Adrenal gland (tissue), 9 donors: ENCODE measurements at regions not wholly inside any gene's neighbourhood (a gene's known extent, or its start where the extent isn't known, plus 50 kb on each side); places are given as distances from the start of the nearest gene placed in this dataset.

Source experiments
- DNase-seq, 7 donors: peaks; one replicate each; pipeline ENCODE4 v3.0.0-alpha.2; 2019 to 2020
- H3K27ac ChIP-seq, 5 donors: fragments of 200-600 bp; sonication (generic) in 4 of 5; 1 replicate in 3 of 5; 2 replicates in 2 of 5; pipeline versions ENCODE4 v1.5.1 to v1.8.0; 2016 to 2020; ENCODE audit warnings: mild to moderate bottlenecking in 1 of 5
- H3K27me3 ChIP-seq: fragments of 200-600 bp; 2 replicates; pipeline ENCODE4 v1.8.0; 2021
- H3K36me3 ChIP-seq, 2 donors: fragments of 200-600 bp; replicated peaks in 1 of 2; 1 replicate in 1 of 2; 2 replicates in 1 of 2; pipeline versions ENCODE4 v1.5.1 to v1.8.0; 2018 to 2022
- H3K4me1 ChIP-seq, 2 donors: fragments of 200-600 bp; replicated peaks in 1 of 2; 1 replicate in 1 of 2; 2 replicates in 1 of 2; pipeline versions ENCODE4 v1.5.1 to v1.8.0; 2018 to 2021
- H3K4me3 ChIP-seq, 4 donors: fragments of 200-600 bp; sonication (generic) in 3 of 4; one replicate each; pipeline ENCODE4 v1.5.1; 2016 to 2018
- H3K9me3 ChIP-seq, 3 donors: fragments of 200-600 bp; sonication (generic) in 1 of 3; replicated peaks in 1 of 3; 1 replicate in 2 of 3; 2 replicates in 1 of 3; pipeline versions ENCODE4 v1.5.1 to v1.8.0; 2016 to 2021
- POLR2A ChIP-seq, 2 donors: fragments of 450-650 bp; IDR thresholded peaks; one replicate each; pipeline ENCODE4 v1.6.1; 2017; ENCODE audit warnings: antibody characterized with exemption in 2 of 2, mild to moderate bottlenecking in 2 of 2, moderate library complexity in 1 of 2
- WGBS, 4 donors: extraction: QIAGEN DNeasy Blood & Tissue Kit in 2 of 4; methylation state at CpG; one replicate each; pipeline versions ENCODE4 v1.1.5 to v1.1.7; 2013 to 2017; 5-methylcytosine and 5-hydroxymethylcytosine counted together
- intact Hi-C, 2 donors: fragments of 100-400 bp; cut with DNase I; formaldehyde crosslinking; loops; one replicate each; pipeline versions ENCODE4 v1.14.1 to v1.15.0; 2022 to 2023
- TF ChIP-seq, protein P1 (sequence below), 6 experiments: fragments of 450-650 bp in 4 of 6; fragments of 200-600 bp in 2 of 6; sonication (generic) in 1 of 6; IDR thresholded peaks; 1 replicate in 5 of 6; 2 replicates in 1 of 6; pipeline versions ENCODE4 v1.5.1 to v1.8.0; 2016 to 2021; ENCODE audit warnings: antibody characterized with exemption in 6 of 6, mild to moderate bottlenecking in 2 of 6, moderate library complexity in 1 of 6
- donor health status: healthy with polysubstance abuse.
- donor health status: Bipolar disorder and iron deficiency.
- donor health status: DM: yes; HTN: yes; CAD: no.
- donor health status: DM: no; HTN: no; CAD: no.
- donor health status: DM: no; HTN: no; CAD: no.

DNA sequence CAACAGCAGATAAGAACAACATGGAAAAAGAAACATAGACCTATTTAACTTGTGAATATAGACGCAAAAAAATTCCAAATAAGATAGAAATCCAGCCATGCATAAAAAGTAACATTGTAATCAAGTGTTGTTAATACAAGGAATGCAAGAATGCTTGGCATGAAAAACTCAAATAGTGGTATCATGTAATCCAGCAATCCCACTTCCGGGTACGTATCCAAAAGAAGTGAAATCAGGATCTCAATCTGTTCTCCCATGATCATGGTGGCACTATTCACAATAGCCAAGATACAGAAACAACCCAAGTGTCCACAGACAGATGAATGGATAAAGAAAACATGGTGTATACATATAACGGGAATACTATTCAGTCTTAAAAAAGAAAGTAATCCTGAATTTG, 437.4 kb downstream of the ARHGEF28 start:
- TF ChIP-seq, protein P1, sequence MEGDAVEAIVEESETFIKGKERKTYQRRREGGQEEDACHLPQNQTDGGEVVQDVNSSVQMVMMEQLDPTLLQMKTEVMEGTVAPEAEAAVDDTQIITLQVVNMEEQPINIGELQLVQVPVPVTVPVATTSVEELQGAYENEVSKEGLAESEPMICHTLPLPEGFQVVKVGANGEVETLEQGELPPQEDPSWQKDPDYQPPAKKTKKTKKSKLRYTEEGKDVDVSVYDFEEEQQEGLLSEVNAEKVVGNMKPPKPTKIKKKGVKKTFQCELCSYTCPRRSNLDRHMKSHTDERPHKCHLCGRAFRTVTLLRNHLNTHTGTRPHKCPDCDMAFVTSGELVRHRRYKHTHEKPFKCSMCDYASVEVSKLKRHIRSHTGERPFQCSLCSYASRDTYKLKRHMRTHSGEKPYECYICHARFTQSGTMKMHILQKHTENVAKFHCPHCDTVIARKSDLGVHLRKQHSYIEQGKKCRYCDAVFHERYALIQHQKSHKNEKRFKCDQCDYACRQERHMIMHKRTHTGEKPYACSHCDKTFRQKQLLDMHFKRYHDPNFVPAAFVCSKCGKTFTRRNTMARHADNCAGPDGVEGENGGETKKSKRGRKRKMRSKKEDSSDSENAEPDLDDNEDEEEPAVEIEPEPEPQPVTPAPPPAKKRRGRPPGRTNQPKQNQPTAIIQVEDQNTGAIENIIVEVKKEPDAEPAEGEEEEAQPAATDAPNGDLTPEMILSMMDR (IDR thresholded peaks at IDR 0.05) = no peak
- no peak for TF ChIP-seq POLR2A (IDR thresholded peaks at IDR 0.05)
- DNase-seq = no peak
- H3K9me3 ChIP-seq = no peaks in the 10 kb centered on the region
- H3K4me1 ChIP-seq = no peaks in the 10 kb centered on the region
- no peak overlapping the region for H3K27ac ChIP-seq
- H3K27me3 ChIP-seq = no peaks in the 10 kb centered on the region
- no peaks in the 10 kb centered on the region for H3K36me3 ChIP-seq
- H3K4me3 ChIP-seq = no peak overlapping the region
- 82 to 94% (median 90%) methylated on average over 4 of the region's 4 CpGs for WGBS, 4 donors
- intact Hi-C loops = no loop called here

DNA sequence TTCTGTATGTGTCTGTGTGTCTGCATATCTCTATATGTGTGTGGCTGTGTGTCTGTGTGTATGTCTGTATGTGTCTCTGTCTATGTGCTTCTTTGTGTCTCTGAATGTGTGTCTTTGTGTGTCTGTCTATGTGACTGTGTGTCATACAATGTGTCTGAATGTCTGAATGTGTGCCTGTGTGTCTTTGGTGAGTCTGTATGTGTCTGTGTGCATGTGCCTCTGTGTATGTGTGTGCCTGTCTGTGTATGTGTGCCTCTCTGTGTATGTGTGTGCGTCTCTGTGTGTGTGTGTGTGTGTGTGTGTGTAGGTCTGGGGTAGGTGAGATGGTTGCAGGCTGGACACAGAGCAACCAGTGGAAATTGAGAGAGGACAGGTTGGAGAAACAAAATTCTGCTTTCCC, 435.3 kb downstream of the ARHGEF28 start:
- no peak for DNase-seq
- TF ChIP-seq POLR2A (IDR thresholded peaks at IDR 0.05) = no peak
- TF ChIP-seq, protein P1 (IDR thresholded peaks at IDR 0.05) = no peak
- Histone ChIP-seq H3K27ac (no peak overlapping the region), H3K27me3 (no peaks in the 10 kb centered on the region), H3K4me1 (no peaks in the 10 kb centered on the region), H3K9me3 (no peaks in the 10 kb centered on the region), H3K36me3 (no peaks in the 10 kb centered on the region), H3K4me3 (no peak overlapping the region)
- intact Hi-C loops = no loop called here
- 55 to 100% (median 97%) methylated on average over 1 of the region's 1 CpG for WGBS, 4 donors

DNA sequence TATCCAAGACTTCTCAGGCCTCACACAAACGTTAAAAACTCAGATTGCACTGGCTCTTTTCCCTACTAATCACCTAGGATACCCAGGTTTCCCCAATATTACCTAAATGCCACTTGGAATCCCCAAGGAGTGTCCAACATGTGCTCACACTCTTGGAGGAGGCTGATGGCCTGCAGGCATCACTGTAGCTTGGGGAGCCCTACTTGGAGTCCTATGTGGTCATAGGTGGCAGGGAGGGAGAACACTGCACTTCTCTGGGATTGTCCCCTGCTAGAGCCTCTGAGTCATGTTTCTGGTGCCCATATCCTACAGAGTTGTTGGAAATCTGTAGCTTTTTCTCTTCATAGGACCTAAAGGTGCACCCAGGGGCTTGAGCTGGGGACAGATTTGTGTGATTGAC, 433.7 kb downstream of the ARHGEF28 start:
- no peak for DNase-seq
- Histone ChIP-seq H3K4me1 (no peaks in the 10 kb centered on the region), H3K4me3 (no peak overlapping the region), H3K27ac (no peak overlapping the region), H3K9me3 (no peaks in the 10 kb centered on the region), H3K36me3 (no peaks in the 10 kb centered on the region), H3K27me3 (no peaks in the 10 kb centered on the region)
- intact Hi-C loops = no loop called here
- WGBS, 4 donors = 19 to 71% (median 64%) methylated on average over 1 of the region's 1 CpG
- no peak for TF ChIP-seq POLR2A (IDR thresholded peaks at IDR 0.05)
- TF ChIP-seq, protein P1 (IDR thresholded peaks at IDR 0.05) = no peak

DNA sequence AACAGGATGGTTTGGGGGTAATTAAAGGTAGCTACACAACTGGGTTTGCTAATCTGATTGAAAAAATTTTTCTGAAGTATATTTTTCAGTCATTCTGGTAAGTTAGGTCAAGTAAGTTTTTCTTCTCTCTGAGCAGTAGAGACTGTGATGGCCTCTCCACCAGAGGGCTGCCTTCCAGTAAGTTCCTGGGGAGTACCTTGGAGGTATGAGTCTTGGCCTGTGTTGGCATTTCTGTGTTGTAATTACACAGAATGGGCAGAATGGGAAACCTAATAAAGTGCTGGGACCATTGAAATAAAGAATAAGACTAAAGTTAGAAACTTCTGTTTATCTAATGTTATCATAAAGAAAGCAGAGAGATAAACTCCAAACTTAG, 430.8 kb downstream of the ARHGEF28 start:
- intact Hi-C loops = no loop called here
- no peaks in the 10 kb centered on the region for H3K27me3 ChIP-seq
- no peak overlapping the region for H3K4me3 ChIP-seq
- peak in 5 of 7 donors; percentile 19 to 29 (median 23) for DNase-seq
- H3K27ac ChIP-seq = no peak overlapping the region
- no peaks in the 10 kb centered on the region for H3K4me1 ChIP-seq
- no peaks in the 10 kb centered on the region for H3K36me3 ChIP-seq
- TF ChIP-seq, protein P1 (IDR thresholded peaks at IDR 0.05) = peak in 4 of 6 experiments; percentile 17 to 39 (median 26)
- TF ChIP-seq POLR2A (IDR thresholded peaks at IDR 0.05) = no peak
- no peaks in the 10 kb centered on the region for H3K9me3 ChIP-seq
